WTC11 (cell line): ENCODE measurements at regions not wholly inside any gene's neighbourhood (a gene's known extent, or its start where the extent isn't known, plus 50 kb on each side); places are given as distances from the start of the nearest gene placed in this dataset.

ENCODE experiments used
- CTCF ChIP-seq: fragments of 200-600 bp; IDR thresholded peaks from 2 replicates; pipeline ENCODE4 v1.8.0; 2022; ENCODE audit warnings: antibody characterized with exemption
- GRHL2 ChIP-seq: fragments of 250-450 bp; sonication (Bioruptor Pico); IDR thresholded peaks from 2 replicates; pipeline ENCODE4 v1.8.0; 2022; ENCODE audit warnings: mild to moderate bottlenecking, moderate library complexity; ENCODE audit not compliant: insufficient replicate concordance, severe bottlenecking
- PRRX2 ChIP-seq: fragments of 250-450 bp; sonication (Bioruptor Pico); IDR thresholded peaks from 2 replicates; pipeline ENCODE4 v1.8.0; 2021; ENCODE audit warnings: mild to moderate bottlenecking
- ZNF317 ChIP-seq: sonication (generic); formaldehyde crosslinking; IDR thresholded peaks from 2 replicates; pipeline ENCODE4 v1.8.1; 2023; ENCODE audit warnings: low read depth, mild to moderate bottlenecking, moderate library complexity, missing genetic modification reagents, borderline replicate concordance
- ZNF423 ChIP-seq: fragments of 250-450 bp; sonication (Bioruptor Pico); IDR thresholded peaks from 2 replicates; pipeline ENCODE4 v2.1.2; 2022; ENCODE audit warnings: mild to moderate bottlenecking, moderate library complexity

GRCh38 chr1:4495809-4496208, 158.6 kb upstream of the AJAP1 start:
- TF ChIP-seq ZNF423 (CRISPR knock-in tag) = no peak
- no peak for TF ChIP-seq PRRX2 (CRISPR knock-in tag)
- no peak for TF ChIP-seq ZNF317 (CRISPR knock-in tag)
- TF ChIP-seq CTCF = no peak
- no peak for TF ChIP-seq GRHL2
